Memory B cell (primary cell): ENCODE measurements at regions not wholly inside any gene's neighbourhood (a gene's known extent, or its start where the extent isn't known, plus 50 kb on each side); places are given as distances from the start of the nearest gene placed in this dataset.

Experiments used
- ATAC-seq: fragments of 150-1000 bp; cut with Tn5 transposase; 2 replicates; pipeline ENCODE4 v1.10.0; 2021; ENCODE audit warnings: low read depth, mild to moderate bottlenecking, moderate library complexity
- DNase-seq, 2 donors: peaks; one replicate each; pipeline ENCODE4 v3.0.0; 2022; ENCODE audit warnings: low spot score in 2 of 2
- H3K27ac Mint-ChIP-seq: one replicate; pipeline ENCODE4 v1.8.0; 2022; ENCODE audit warnings: mild to moderate bottlenecking, moderate library complexity, mixed read lengths
- H3K27me3 Mint-ChIP-seq: one replicate; pipeline ENCODE4 v1.8.0; 2022; ENCODE audit warnings: mixed read lengths
- H3K36me3 Mint-ChIP-seq: one replicate; pipeline ENCODE4 v1.8.0; 2022; ENCODE audit warnings: mild to moderate bottlenecking, mixed read lengths
- H3K4me1 Mint-ChIP-seq: one replicate; pipeline ENCODE4 v1.8.0; 2022; ENCODE audit warnings: mixed read lengths
- H3K4me3 Mint-ChIP-seq: one replicate; pipeline ENCODE4 v1.8.0; 2022; ENCODE audit warnings: mild to moderate bottlenecking, moderate library complexity, mixed read lengths
- H3K9me3 Mint-ChIP-seq: one replicate; pipeline ENCODE4 v1.8.0; 2022; ENCODE audit warnings: mixed read lengths

DNA sequence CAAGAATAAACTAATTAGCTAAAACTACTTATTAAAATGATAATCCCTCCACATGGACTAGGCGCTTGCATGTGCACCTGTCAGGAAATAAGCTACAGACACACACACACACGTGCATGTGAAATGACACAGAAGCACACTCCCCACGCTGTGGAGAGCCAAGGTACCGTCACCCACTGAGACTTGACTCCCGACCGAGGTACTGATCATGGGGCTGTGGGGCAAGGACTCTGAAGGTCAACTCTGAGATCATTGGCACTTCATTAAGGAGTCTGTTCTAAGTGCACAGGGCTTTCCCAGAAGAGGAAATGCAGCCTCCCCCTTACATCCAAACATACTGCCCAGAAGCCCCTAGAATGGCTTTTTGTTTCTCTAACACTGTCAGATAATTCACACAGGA lies 264.4 kb upstream of the WWC1 start:
- Mint-ChIP-seq H3K4me3 (no peak overlapping the region), H3K27ac (no peak overlapping the region), H3K27me3 (peaks cover 2% of the 10 kb centered on the region), H3K4me1 (no peaks in the 10 kb centered on the region), H3K36me3 (no peaks in the 10 kb centered on the region), H3K9me3 (peaks cover 6% of the 10 kb centered on the region)
- DNase-seq (no peak), ATAC-seq (no peak)

DNA sequence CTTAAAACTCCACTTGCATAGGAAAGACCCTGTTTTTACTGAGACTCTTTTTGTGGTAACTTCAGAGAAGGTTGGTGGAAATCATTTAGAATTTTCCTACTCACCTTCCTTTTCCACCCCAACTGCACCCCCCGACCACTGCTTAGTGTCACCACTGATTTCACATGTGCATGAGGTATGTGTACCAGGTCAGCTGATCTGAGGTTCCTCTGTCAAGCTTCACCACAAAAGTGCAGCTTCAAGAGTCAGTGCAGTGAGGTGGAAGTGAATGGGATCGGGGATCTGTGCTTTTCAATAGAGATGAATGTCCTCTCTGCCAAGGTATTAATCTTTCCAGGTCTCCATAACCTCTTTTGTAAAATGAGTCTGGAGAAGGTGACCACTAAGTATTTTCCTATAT lies 260.5 kb upstream of the WWC1 start:
- DNase-seq (no peak), ATAC-seq (no peak)
- no peak overlapping the region for H3K27ac Mint-ChIP-seq
- no peak overlapping the region for H3K4me3 Mint-ChIP-seq
- peaks cover 4% of the 10 kb centered on the region for H3K9me3 Mint-ChIP-seq
- no peaks in the 10 kb centered on the region for H3K36me3 Mint-ChIP-seq
- no peaks in the 10 kb centered on the region for H3K4me1 Mint-ChIP-seq
- peaks cover 2% of the 10 kb centered on the region for H3K27me3 Mint-ChIP-seq

- H3K27me3 Mint-ChIP-seq: peaks cover 2% of the 10 kb centered on the region
- ATAC-seq (no peak), DNase-seq (no peak)
- H3K36me3 Mint-ChIP-seq: no peaks in the 10 kb centered on the region
- no peak overlapping the region for H3K4me3 Mint-ChIP-seq
- peaks cover 4% of the 10 kb centered on the region for H3K9me3 Mint-ChIP-seq
- H3K4me1 Mint-ChIP-seq: no peaks in the 10 kb centered on the region
- no peak overlapping the region for H3K27ac Mint-ChIP-seq
Observed at GRCh38 chr5:168031614-168032013, 259.8 kb upstream of the WWC1 start.

- H3K9me3 Mint-ChIP-seq: no peaks in the 10 kb centered on the region
- no peak for ATAC-seq
- H3K27me3 Mint-ChIP-seq: no peaks in the 10 kb centered on the region
- H3K36me3 Mint-ChIP-seq: no peaks in the 10 kb centered on the region
- H3K4me3 Mint-ChIP-seq: no peak overlapping the region
- DNase-seq: no peak
- H3K4me1 Mint-ChIP-seq: no peaks in the 10 kb centered on the region
- H3K27ac Mint-ChIP-seq: no peak overlapping the region
Observed at GRCh38 chr5:168039039-168039438, 252.4 kb upstream of the WWC1 start.

- H3K9me3 Mint-ChIP-seq: no peaks in the 10 kb centered on the region
- H3K4me3 Mint-ChIP-seq: no peak overlapping the region
- no peaks in the 10 kb centered on the region for H3K36me3 Mint-ChIP-seq
- no peak overlapping the region for H3K27ac Mint-ChIP-seq
- no peak for DNase-seq
- H3K27me3 Mint-ChIP-seq: no peaks in the 10 kb centered on the region
- H3K4me1 Mint-ChIP-seq: no peaks in the 10 kb centered on the region
- ATAC-seq: no peak
Observed at GRCh38 chr5:168039566-168040248, 251.7 kb upstream of the WWC1 start.

DNA sequence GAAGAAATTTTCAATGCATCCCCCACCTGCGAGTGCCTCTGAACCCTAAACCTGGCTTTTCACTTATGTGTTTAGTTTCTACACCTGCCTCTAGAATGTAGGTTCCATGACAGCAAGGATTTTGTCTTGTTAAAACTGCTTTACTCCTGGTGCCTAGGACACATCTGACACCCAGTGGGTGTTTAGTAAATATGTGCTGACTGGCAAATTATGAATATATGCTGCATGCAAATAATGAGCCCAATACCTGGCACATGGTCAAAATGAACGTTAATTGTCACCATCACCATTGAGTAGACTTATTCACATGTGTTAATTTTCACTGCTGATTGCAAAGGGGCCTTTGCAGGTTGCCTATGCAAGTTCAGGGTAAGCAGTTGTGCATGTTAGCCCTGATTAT lies 249.9 kb upstream of the WWC1 start:
- Mint-ChIP-seq H3K9me3 (no peaks in the 10 kb centered on the region), H3K4me1 (no peaks in the 10 kb centered on the region), H3K27ac (no peak overlapping the region), H3K4me3 (no peak overlapping the region), H3K36me3 (no peaks in the 10 kb centered on the region), H3K27me3 (no peaks in the 10 kb centered on the region)
- DNase-seq (no peak), ATAC-seq (no peak)

GRCh38 chr5:168042284-168043068 lies 249.0 kb upstream of the WWC1 start:
- Mint-ChIP-seq H3K4me1 (no peaks in the 10 kb centered on the region), H3K36me3 (no peaks in the 10 kb centered on the region), H3K27me3 (no peaks in the 10 kb centered on the region), H3K27ac (no peak overlapping the region), H3K4me3 (no peak overlapping the region), H3K9me3 (no peaks in the 10 kb centered on the region)
- no peak for ATAC-seq
- DNase-seq: no peak

DNA sequence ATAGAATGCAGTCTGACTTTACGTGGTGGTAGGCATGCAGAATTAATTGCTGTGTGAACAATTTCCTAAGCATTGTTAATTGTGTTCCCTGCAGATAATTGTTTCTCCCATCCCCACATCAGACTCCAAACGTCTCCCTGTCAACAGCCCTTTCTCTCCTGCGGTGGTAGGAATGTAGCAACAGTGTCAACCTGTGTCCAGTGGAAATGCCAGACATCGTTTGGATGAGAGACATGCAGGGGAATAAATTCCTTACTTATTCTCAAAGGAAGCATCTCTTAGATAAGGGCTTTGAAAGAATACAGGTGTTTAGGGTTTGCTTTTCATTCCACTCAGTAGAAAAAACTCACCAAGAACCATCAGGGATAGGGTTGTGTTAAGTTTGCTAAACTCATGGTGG lies 245.3 kb upstream of the WWC1 start:
- no peak for DNase-seq
- no peaks in the 10 kb centered on the region for H3K27me3 Mint-ChIP-seq

GRCh38 chr5:168047043-168047668 lies 244.3 kb upstream of the WWC1 start:
- ATAC-seq (no peak), DNase-seq (no peak)
- no peaks in the 10 kb centered on the region for H3K36me3 Mint-ChIP-seq
- no peaks in the 10 kb centered on the region for H3K27me3 Mint-ChIP-seq
- H3K4me1 Mint-ChIP-seq: no peaks in the 10 kb centered on the region
- H3K4me3 Mint-ChIP-seq: no peak overlapping the region
- no peak overlapping the region for H3K27ac Mint-ChIP-seq
- H3K9me3 Mint-ChIP-seq: no peaks in the 10 kb centered on the region

More for the DNA sequence above, 245.3 kb upstream of the WWC1 start:
- ATAC-seq: no peak
- Mint-ChIP-seq H3K4me1 (no peaks in the 10 kb centered on the region), H3K36me3 (no peaks in the 10 kb centered on the region), H3K27ac (no peak overlapping the region), H3K4me3 (no peak overlapping the region), H3K9me3 (no peaks in the 10 kb centered on the region)

DNA sequence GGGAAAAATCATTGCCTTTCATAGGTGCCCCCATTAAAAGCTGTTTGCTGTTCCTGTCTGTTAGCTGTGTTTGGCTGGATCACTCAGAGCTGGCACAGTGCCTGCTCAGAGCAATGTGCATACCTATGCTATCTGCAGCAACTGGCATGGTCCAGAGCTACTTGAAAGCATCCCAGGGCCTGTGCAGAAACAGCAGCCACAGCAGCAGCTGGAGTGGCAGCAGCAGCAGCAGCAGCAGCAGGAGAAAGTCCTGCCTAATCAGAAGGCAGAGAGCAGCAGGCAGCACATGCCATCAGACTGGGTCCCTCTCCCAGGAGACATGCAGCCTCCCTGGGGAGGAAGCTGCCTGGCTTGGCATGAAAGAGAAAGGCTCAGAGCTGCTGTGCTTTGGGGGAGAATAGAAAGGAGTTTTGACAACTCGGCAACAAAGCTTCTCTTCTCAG lies 243.8 kb upstream of the WWC1 start:
- ATAC-seq (no peak), DNase-seq (no peak)
- Mint-ChIP-seq H3K27me3 (no peaks in the 10 kb centered on the region), H3K27ac (no peak overlapping the region), H3K4me1 (no peaks in the 10 kb centered on the region), H3K4me3 (no peak overlapping the region), H3K36me3 (no peaks in the 10 kb centered on the region), H3K9me3 (no peaks in the 10 kb centered on the region)

DNA sequence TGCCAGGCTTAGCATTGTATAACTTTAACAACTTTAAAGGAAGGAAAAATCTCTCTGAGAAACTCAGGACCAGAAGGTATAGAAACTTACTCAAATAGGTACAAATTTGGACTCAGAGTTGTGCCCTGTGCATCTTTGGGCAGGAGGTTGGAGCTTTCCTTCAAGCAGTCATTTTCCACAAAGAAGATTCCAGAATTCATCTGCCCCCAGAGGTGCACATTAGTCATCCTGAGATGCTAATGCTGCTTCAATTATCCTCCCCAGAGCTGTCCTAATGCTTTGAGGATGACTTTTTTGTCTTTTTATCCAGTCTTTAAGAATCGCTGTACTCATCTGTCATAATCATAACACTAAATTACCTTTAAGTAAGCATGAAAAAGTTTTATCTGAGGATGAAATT lies 243.0 kb upstream of the WWC1 start:
- Mint-ChIP-seq H3K4me3 (no peak overlapping the region), H3K4me1 (no peaks in the 10 kb centered on the region), H3K27me3 (no peaks in the 10 kb centered on the region), H3K27ac (no peak overlapping the region), H3K36me3 (no peaks in the 10 kb centered on the region), H3K9me3 (no peaks in the 10 kb centered on the region)
- ATAC-seq (no peak), DNase-seq (no peak)

DNA sequence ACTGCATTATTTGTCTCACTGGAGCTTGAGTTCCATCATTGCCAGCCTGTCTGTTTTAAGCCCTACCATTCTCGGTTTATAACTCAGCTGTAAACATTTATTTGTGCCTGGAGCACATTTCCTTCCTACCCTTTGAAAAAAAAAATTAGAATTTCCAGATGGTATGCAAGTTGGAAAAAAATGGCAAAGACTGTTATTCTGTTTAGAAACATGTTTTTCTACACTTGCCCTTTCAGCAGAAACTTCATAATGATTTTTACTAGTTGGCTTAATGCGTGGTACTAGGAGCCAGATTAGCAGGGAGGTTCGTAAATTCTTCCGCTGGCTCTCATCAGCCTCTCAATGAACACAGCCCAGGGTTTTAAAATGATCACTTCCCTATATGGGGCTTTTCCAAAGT lies 238.8 kb upstream of the WWC1 start:
- no peaks in the 10 kb centered on the region for H3K4me1 Mint-ChIP-seq

DNA sequence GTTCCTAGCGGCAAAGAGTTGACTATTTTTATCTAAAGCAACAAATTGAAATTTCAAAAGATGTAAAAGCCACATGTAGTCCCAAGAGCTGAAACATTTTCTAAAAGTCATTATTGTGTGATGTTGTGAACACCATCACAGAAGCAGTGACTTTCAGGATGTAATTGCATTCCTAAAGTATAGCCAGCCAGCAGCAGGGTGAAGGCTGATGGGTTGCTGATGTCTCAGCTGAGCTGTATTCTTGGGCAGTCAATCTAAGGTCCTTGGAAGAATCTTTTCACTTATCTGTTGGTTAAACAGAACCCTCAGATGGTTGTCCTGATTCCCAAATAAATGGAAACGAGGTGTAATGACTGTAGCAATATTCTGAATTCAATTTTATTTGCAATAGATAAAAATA lies 237.4 kb upstream of the WWC1 start:
- Mint-ChIP-seq H3K27me3 (no peaks in the 10 kb centered on the region), H3K9me3 (peaks cover 4% of the 10 kb centered on the region), H3K4me1 (no peaks in the 10 kb centered on the region), H3K4me3 (no peak overlapping the region), H3K36me3 (no peaks in the 10 kb centered on the region), H3K27ac (no peak overlapping the region)
- no peak for DNase-seq
- no peak for ATAC-seq

More for the DNA sequence above, 238.8 kb upstream of the WWC1 start:
- DNase-seq: no peak
- Mint-ChIP-seq H3K36me3 (no peaks in the 10 kb centered on the region), H3K4me3 (no peak overlapping the region), H3K27me3 (no peaks in the 10 kb centered on the region), H3K9me3 (peaks cover 4% of the 10 kb centered on the region), H3K27ac (no peak overlapping the region)
- no peak for ATAC-seq

GRCh38 chr5:168055141-168055683 lies 236.2 kb upstream of the WWC1 start:
- ATAC-seq (no peak), DNase-seq (no peak)
- no peak overlapping the region for H3K4me3 Mint-ChIP-seq
- no peak overlapping the region for H3K27ac Mint-ChIP-seq
- no peaks in the 10 kb centered on the region for H3K27me3 Mint-ChIP-seq
- H3K9me3 Mint-ChIP-seq: peaks cover 4% of the 10 kb centered on the region
- no peaks in the 10 kb centered on the region for H3K4me1 Mint-ChIP-seq
- no peaks in the 10 kb centered on the region for H3K36me3 Mint-ChIP-seq
